DOHH2 (cell line): ENCODE measurements at regions not wholly inside any gene's neighbourhood (a gene's known extent, or its start where the extent isn't known, plus 50 kb on each side); places are given as distances from the start of the nearest gene placed in this dataset.

Experiments used
- CTCF ChIP-seq: fragments of 200-600 bp; sonication (generic); IDR thresholded peaks from one replicate; pipeline ENCODE4 v1.5.1; 2014; ENCODE audit warnings: antibody characterized with exemption, mild to moderate bottlenecking, low read depth, low read length; ENCODE audit not compliant: poor library complexity, severe bottlenecking
- EZH2phosphoT487 ChIP-seq: fragments of 200-600 bp; sonication (generic); IDR thresholded peaks from 2 replicates; pipeline ENCODE4 v1.6.1; 2017; ENCODE audit warnings: borderline replicate concordance, mild to moderate bottlenecking, antibody characterized with exemption, low read length, moderate library complexity, mixed read lengths

- no peak for TF ChIP-seq CTCF
- TF ChIP-seq EZH2phosphoT487: no peak
Measured at GRCh38 chr1:200305806-200306205, 104.0 kb downstream of the ZNF281 start.
